NCI-H748 (cell line): ENCODE measurements at regions not wholly inside any gene's neighbourhood (a gene's known extent, or its start where the extent isn't known, plus 50 kb on each side); places are given as distances from the start of the nearest gene placed in this dataset.

Source experiments
- DNase-seq: peaks from one replicate; lab custom pipeline; 2025; ENCODE audit not compliant: unreplicated experiment; lab: John Stamatoyannopoulos, UW

- no peak for DNase-seq
Measured at GRCh38 chr2:120849278-120849677, 113.6 kb downstream of the GLI2 start.

GRCh38 chr2:120850551-120850950 lies 114.9 kb downstream of the GLI2 start:
- no peak for DNase-seq

DNA sequence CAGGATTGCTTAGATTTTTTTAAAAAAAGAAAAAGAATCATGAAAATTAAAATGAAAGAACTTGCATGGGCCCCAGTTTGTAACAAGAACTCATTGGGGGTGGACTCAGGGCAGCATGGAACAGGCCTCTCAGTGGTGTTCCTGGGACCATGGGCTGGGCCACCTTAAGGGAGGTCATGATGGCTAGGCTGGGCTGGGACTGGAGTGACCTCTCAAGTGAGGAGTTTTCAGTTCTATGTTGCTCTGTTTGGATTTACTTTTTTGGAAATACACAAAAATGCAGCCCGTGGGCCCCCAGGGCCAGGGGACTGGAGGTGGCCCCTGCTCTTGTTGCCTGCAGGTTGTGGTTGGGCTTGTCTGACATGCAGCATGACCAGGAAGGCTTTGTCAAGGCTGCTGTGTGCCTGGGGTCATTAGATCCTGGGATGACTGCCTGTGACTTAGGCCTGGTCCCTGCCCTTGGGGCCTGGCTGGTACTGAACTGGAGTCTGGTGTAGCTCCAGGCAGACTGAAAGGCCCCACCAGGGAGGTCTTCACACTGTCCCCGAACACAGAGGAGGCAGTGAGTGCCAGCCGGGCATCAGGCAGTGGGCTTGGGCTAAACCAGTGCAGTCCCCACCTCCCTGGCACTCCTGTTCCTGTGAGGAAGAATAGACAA lies 115.6 kb downstream of the GLI2 start:
- no peak for DNase-seq

DNA sequence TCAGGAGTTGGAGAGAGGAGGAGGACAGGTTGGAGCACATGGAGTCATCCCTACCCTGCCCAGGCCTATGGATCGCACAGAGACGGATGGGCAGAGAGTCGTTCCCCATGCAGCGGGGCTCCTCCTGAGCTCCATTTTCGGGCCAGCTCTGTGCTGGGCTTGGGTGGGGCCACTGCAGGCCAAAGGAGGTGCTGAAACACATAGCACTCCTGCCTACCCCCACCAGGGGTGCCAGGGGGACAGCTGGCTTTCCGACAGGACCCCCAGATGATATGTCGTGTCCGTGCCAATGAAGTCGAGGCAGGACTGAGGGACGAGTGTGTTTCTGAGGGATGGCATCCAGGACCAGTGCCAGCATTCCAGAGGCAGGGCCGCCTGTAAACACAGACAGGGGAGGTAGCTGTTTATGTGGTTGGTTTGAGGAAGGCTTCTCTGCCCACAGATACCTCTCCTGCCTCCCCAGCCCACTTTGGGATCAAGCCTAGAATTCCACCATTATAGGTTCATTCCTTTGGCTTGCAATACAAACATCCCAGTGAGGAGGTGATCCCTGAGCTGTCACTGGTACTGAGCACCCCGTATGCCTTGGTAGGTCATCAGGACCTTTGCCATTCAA lies 116.6 kb downstream of the GLI2 start:
- no peak for DNase-seq

DNA sequence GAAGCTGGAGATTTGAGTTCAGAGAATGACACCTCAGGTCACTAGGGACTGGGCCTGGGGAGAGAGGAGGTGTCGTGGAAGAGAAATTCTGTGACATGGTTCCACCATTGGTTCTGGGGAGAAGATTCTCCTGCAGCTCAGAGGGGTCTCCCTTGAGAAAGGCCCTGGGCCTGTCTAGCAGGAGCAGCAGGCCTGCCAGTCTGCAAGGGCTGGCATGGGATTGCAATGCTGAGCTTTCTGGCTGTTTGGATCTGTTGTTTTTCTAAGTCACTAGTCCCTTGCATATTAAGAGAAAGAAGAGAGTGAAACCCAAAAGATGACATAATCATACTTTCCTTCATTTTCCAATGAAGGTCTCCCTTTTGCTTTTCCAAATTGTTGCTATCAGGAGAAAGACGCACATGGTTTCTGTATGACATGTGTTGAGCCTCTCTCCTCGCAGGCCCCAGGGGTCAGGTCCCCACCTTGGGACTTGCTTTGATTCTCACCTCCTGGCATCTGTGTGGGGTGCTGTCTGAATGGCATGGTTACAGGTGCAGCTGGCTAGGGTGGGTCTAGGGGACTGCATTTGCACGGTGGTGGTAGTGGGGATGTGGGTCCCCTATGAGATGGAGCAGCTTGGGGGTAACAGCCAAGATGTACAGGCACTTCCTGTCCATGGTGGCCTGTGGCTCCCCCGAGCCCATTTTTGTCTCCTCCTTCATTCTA lies 117.8 kb downstream of the GLI2 start:
- no peak for DNase-seq

GRCh38 chr2:120854014-120854620 lies 118.4 kb downstream of the GLI2 start:
- no peak for DNase-seq

DNA sequence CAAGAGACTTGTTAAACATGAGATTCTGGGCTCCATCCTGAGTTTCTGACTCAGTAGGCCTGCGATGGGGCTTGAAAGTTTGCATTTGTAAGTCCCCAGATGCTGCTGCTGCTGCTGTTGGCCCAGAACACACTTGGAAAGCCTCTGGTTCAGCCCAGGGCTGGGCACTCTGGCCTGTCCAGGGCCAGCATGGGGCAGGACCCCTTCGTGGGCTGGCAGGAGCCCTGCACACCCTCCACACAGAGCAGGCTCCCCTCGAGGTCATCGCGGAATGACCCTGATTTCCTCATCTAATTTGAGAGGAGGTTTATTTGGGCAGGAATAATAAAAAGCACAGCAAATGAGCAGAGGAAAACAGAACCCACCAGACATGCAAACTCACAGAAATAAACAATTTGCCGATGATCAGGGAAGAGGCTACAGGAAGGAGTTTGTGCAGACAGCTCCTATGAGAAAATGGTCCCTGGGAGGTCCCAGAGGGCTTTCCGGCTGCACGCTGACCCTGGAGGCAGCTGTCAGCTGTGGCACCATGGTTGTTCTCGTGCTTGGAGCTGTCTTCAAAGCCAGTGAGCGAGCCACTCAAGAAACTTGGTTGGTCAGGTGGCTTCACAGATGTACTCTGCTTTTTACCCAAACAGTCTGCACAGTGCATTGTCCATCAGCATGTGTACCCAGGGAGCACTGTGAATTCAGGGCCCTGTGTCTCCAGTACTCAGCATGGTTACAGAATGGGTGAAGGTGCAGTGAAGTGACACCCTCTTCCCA lies 119.3 kb downstream of the GLI2 start:
- DNase-seq = no peak

- no peak for DNase-seq
Measured at GRCh38 chr2:120855855-120856405, 120.3 kb downstream of the GLI2 start.

DNA sequence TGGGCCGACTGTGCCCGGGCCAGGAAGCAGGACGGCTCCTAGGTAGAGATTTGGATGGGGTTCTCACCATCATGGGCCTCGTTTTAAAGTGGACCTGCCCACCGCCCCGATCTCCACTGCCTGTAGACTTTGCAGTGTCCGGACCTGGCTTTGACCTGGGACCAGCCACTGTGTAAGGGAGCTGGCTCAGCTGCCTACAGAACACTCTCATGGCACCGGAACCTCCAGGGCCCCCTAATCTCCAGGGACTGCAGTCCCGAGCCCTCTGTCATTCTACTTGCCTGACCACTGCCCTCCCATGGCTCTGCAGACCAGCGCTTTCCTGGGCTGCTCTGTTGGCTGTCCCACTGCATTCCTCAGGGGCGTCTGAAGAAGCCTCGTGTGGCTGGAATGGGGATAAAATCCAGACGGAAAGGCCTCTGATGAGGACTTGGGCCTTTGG lies 120.8 kb downstream of the GLI2 start:
- DNase-seq = no peak

DNA sequence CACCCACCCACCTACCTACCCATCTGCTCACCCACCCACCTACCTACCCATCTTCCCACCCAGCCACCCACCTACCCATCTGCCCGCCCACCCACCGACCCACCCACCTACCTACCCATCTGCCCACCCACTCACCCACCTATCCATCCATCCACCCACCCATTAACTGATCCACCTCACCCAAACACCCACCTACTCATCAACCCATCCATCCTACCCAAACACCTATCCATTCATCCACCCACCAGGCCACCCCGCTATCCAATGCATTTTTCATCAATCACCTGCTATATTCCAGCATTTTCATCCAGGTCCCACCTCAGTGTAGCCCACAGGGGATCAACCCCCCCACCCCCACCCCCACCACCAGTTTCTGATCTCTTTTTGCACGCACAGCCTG lies 121.8 kb downstream of the GLI2 start:
- DNase-seq = no peak

DNA sequence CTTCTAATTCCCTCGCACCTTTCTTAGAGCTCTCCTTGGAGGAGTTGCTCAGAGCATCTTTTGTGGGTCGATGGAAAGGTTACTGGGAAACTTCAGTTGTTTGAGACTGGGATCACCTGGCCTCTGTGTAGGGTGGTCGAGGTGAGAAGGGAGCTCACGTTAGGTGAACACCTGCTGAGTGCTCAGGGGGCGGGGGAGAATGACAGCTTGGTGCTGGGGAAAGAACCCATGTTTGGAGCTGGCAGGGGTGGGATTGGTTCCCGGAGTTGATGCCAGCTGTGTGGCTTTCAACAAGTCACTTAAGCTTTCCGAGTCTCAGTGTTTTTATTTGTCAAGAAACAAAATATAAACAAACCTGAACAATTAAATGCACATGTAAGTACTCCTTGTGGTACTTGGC lies 122.3 kb downstream of the GLI2 start:
- no peak for DNase-seq

DNA sequence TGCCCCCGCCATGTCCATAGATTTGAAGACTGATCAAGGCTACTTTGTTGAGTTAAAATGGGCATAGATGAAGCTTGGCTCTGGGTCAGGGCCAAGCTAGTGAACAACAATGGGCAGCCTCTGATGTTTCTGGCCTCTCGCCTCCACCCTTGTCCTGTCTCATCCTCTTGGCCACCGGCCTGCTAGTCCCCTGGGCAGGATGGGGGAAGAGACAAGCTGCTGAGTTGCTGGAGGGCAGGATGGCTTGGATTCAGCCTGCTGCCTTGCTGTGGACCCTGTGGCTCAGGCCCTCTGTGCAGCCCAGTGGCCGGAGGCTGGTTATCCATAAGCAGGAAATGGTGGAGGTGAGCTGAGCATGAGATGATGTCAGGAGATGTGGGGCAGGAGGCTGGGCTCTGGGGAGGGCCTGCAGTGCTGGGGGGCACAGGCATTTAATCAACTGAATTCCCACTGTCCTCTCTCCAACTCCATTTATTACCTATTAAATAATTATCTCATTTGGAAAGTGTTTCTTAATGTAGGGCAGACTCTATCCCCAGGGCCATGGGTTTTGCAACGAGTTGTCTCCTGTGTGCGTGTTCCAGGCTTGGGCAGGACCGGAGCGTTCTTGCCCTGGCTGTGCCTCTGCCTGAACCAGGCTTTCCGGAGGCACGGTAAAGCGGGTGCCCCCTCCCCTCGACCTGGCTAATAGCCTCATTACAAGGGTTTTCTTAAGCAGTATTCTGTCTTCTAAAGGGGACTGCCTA lies 122.9 kb downstream of the GLI2 start:
- no peak for DNase-seq

DNA sequence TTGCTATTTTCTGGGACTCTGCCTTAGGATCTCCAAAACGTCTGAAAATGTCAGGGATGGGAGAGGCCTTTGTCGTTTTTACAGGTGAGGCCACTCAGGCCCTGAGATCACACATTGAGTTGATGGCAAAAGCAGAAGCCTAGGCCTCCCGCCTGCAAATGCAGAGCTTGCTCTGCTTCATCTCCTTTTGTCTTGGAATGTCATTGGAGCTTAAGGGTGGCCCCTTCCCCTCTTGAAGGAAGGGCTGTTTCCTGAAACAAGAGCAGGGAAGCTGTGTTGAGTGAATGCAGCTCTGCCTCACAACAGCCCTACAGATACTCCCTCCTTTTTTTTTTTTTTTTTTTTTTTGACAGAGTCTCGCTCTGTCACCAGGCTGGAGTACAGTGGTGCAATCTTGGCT lies 123.5 kb downstream of the GLI2 start:
- DNase-seq = no peak

- DNase-seq = no peak
Measured at GRCh38 chr2:120859814-120860578, 124.3 kb downstream of the GLI2 start.

DNA sequence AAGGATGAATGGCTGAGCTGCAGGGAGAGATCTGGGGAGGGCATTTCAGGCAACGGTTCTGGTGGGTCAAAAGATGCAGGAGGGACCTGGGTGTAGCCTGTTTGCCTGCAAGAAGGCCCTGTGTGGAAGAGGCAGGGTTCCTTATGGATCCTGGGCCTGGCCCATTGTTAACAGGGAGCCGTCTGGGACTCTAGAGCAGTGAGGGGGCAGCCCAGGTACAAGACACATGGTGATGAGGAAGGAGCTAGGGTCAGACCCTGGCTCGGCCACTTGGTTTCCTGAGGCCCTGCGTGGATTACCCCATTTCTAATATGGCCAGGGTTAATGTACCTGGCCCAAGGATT lies 124.9 kb downstream of the GLI2 start:
- no peak for DNase-seq

GRCh38 chr2:120861191-120861575 lies 125.5 kb downstream of the GLI2 start:
- no peak for DNase-seq

DNA sequence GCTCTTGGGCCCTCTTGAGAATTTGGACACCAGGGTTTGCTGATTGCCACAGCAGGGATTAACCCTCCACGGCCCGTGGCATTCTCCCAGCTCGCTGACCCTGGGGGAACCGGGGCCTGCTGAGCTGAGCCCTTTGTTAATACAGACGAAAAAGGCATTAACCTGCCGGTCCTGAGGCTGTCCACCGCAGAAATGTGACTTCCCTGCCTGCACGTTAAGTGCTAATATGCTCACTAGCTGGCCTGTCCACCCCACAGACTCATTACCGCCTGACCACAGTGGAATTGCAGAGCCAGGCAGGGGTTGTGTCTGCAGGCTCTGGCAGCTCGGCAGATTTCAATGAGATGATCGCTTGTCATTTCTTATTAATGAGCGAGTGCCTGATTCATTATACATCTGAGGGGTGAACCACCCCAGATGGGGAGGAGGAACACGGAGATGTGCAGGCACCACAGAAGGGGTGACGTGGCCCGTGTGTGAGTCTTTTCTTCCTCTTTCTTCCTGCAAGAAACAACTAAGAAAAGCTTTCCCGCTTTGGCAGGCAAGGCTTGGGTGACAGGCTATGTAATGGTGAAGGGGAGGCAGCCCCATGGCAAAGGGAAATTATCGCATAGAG lies 126.0 kb downstream of the GLI2 start:
- DNase-seq = no peak

- no peak for DNase-seq
Measured at GRCh38 chr2:120862201-120863060, 126.8 kb downstream of the GLI2 start.
